Skeletal muscle satellite cell (primary cell): ENCODE measurements at regions not wholly inside any gene's neighbourhood (a gene's known extent, or its start where the extent isn't known, plus 50 kb on each side); places are given as distances from the start of the nearest gene placed in this dataset.

Experiments
- H3K27me3 ChIP-seq: 2 replicates; pipeline ENCODE4 v1.7.0; 2013; ENCODE audit warnings: low read length; ENCODE audit not compliant: control insufficient read depth, insufficient read depth
- H3K36me3 ChIP-seq: 2 replicates; pipeline ENCODE4 v1.7.0; 2013; ENCODE audit warnings: mild to moderate bottlenecking, control low read depth, low read length; ENCODE audit not compliant: insufficient read depth
- H3K4me1 ChIP-seq: 2 replicates; pipeline ENCODE4 v1.7.0; 2013; ENCODE audit warnings: low read length; ENCODE audit not compliant: control insufficient read depth, insufficient read depth
- H3K4me2 ChIP-seq: 2 replicates; pipeline ENCODE4 v1.7.0; 2013; ENCODE audit warnings: mild to moderate bottlenecking, low read length
- H3K4me3 ChIP-seq: 2 replicates; pipeline ENCODE4 v1.7.0; 2013; ENCODE audit warnings: low read length
- H3K9ac ChIP-seq: 2 replicates; pipeline ENCODE4 v1.7.0; 2013; ENCODE audit warnings: mild to moderate bottlenecking, low read depth, low read length, moderate library complexity
- H3K9me3 ChIP-seq: replicated peaks from 2 replicates; pipeline ENCODE4 v1.7.0; 2013; ENCODE audit warnings: mild to moderate bottlenecking, control low read depth, low read length

- Histone ChIP-seq H3K4me3 (no peak overlapping the region), H3K27me3 (no peaks in the 10 kb centered on the region), H3K4me1 (no peaks in the 10 kb centered on the region), H3K4me2 (no peak overlapping the region), H3K36me3 (no peaks in the 10 kb centered on the region), H3K9ac (no peak overlapping the region), H3K9me3 (no peaks in the 10 kb centered on the region)
These were observed 143.4 kb downstream of the DLEU7 start for GRCh38 chr13:50699874-50700663.

- Histone ChIP-seq H3K9me3 (no peaks in the 10 kb centered on the region), H3K27me3 (no peaks in the 10 kb centered on the region), H3K4me3 (no peak overlapping the region), H3K36me3 (no peaks in the 10 kb centered on the region), H3K4me1 (no peaks in the 10 kb centered on the region), H3K9ac (no peak overlapping the region), H3K4me2 (no peak overlapping the region)
These were observed 142.7 kb downstream of the DLEU7 start for GRCh38 chr13:50700664-50701305.

- H3K4me2 ChIP-seq, result no peak overlapping the region
- H3K36me3 ChIP-seq, result no peaks in the 10 kb centered on the region
- no peak overlapping the region for H3K4me3 ChIP-seq
- no peaks in the 10 kb centered on the region for H3K27me3 ChIP-seq
- H3K4me1 ChIP-seq, result no peaks in the 10 kb centered on the region
- no peaks in the 10 kb centered on the region for H3K9me3 ChIP-seq
- H3K9ac ChIP-seq, result no peak overlapping the region
These were observed 142.0 kb downstream of the DLEU7 start for GRCh38 chr13:50701469-50701868.

GRCh38 chr13:50706505-50706904, 137.0 kb downstream of the DLEU7 start:
- H3K4me1 ChIP-seq, result no peaks in the 10 kb centered on the region
- no peak overlapping the region for H3K9ac ChIP-seq

GRCh38 chr13:50707628-50708027, 135.9 kb downstream of the DLEU7 start:
- no peak overlapping the region for H3K4me3 ChIP-seq
- H3K9ac ChIP-seq, result no peak overlapping the region
- H3K4me1 ChIP-seq, result no peaks in the 10 kb centered on the region
- peaks cover 5% of the 10 kb centered on the region for H3K27me3 ChIP-seq
- no peaks in the 10 kb centered on the region for H3K9me3 ChIP-seq
- H3K4me2 ChIP-seq, result no peak overlapping the region
- H3K36me3 ChIP-seq, result no peaks in the 10 kb centered on the region

More at GRCh38 chr13:50706505-50706904, 137.0 kb downstream of the DLEU7 start:
- Histone ChIP-seq H3K36me3 (no peaks in the 10 kb centered on the region), H3K9me3 (no peaks in the 10 kb centered on the region), H3K4me3 (no peak overlapping the region), H3K27me3 (peaks cover 5% of the 10 kb centered on the region), H3K4me2 (no peak overlapping the region)

- Histone ChIP-seq H3K9me3 (no peaks in the 10 kb centered on the region), H3K4me2 (no peak overlapping the region), H3K9ac (no peak overlapping the region), H3K36me3 (no peaks in the 10 kb centered on the region), H3K4me3 (no peak overlapping the region), H3K27me3 (peaks cover 5% of the 10 kb centered on the region), H3K4me1 (peaks cover under 1% of the 10 kb centered on the region)
These were observed 135.0 kb downstream of the DLEU7 start for GRCh38 chr13:50708461-50708860.

- Histone ChIP-seq H3K4me3 (no peak overlapping the region), H3K36me3 (no peaks in the 10 kb centered on the region), H3K4me2 (no peak overlapping the region), H3K27me3 (peaks cover 5% of the 10 kb centered on the region), H3K9ac (no peak overlapping the region), H3K9me3 (no peaks in the 10 kb centered on the region), H3K4me1 (peaks cover 6% of the 10 kb centered on the region)
These were observed 134.4 kb downstream of the DLEU7 start for GRCh38 chr13:50709058-50709457.

GRCh38 chr13:50711131-50711815, 132.2 kb downstream of the DLEU7 start:
- Histone ChIP-seq H3K9ac (no peak overlapping the region), H3K9me3 (no peaks in the 10 kb centered on the region), H3K4me3 (no peak overlapping the region), H3K4me1 (peaks cover 11% of the 10 kb centered on the region), H3K27me3 (peaks cover 5% of the 10 kb centered on the region), H3K36me3 (no peaks in the 10 kb centered on the region), H3K4me2 (no peak overlapping the region)

- Histone ChIP-seq H3K9ac (no peak overlapping the region), H3K9me3 (no peaks in the 10 kb centered on the region), H3K27me3 (peaks cover 5% of the 10 kb centered on the region), H3K4me3 (no peak overlapping the region), H3K4me2 (no peak overlapping the region), H3K4me1 (peaks cover 11% of the 10 kb centered on the region), H3K36me3 (no peaks in the 10 kb centered on the region)
These were observed 131.5 kb downstream of the DLEU7 start for GRCh38 chr13:50711996-50712395.

GRCh38 chr13:50712456-50712855, 131.0 kb downstream of the DLEU7 start:
- H3K9me3 ChIP-seq, result no peaks in the 10 kb centered on the region
- no peak overlapping the region for H3K9ac ChIP-seq
- H3K4me1 ChIP-seq, result peaks cover 11% of the 10 kb centered on the region
- no peak overlapping the region for H3K4me3 ChIP-seq
- H3K36me3 ChIP-seq, result no peaks in the 10 kb centered on the region
- no peak overlapping the region for H3K4me2 ChIP-seq
- H3K27me3 ChIP-seq, result peaks cover 5% of the 10 kb centered on the region

GRCh38 chr13:50712881-50713280, 130.6 kb downstream of the DLEU7 start:
- Histone ChIP-seq H3K9ac (no peak overlapping the region), H3K9me3 (no peaks in the 10 kb centered on the region), H3K36me3 (no peaks in the 10 kb centered on the region), H3K4me1 (peaks cover 11% of the 10 kb centered on the region), H3K27me3 (peaks cover 4% of the 10 kb centered on the region), H3K4me2 (no peak overlapping the region), H3K4me3 (no peak overlapping the region)
